Astrocyte (in vitro differentiated cells and primary cell): ENCODE measurements at regions not wholly inside any gene's neighbourhood (a gene's known extent, or its start where the extent isn't known, plus 50 kb on each side); places are given as distances from the start of the nearest gene placed in this dataset.
A peak's percentile ranks its signal among the peaks of the same experiment; 100 is the strongest.

ENCODE experiments used
- DNase-seq: peaks from one replicate; pipeline ENCODE4 v3.0.0-alpha.2; 2010; ENCODE audit warnings: low read depth
- FAIRE-seq: peaks from 2 replicates; lab custom pipeline; 2011; peaks lifted over from hg19 to GRCh38; lab: Jason Lieb, UNC
- H2AFZ ChIP-seq: 2 replicates; pipeline ENCODE4 v1.6.0; 2012; ENCODE audit warnings: low read depth, low read length, inconsistent platforms
- H3K27ac ChIP-seq: 2 replicates; pipeline ENCODE4 v1.5.1; 2011; ENCODE audit warnings: low read depth, low read length, inconsistent platforms
- H3K27me3 ChIP-seq: 2 replicates; pipeline ENCODE4 v1.6.0; 2011; ENCODE audit warnings: low read length, inconsistent platforms; ENCODE audit not compliant: insufficient read depth
- H3K36me3 ChIP-seq: 2 replicates; pipeline ENCODE4 v1.5.1; 2011; ENCODE audit warnings: low read length, inconsistent platforms; ENCODE audit not compliant: insufficient read depth
- H3K4me1 ChIP-seq: 2 replicates; pipeline ENCODE4 v1.5.1; 2011; ENCODE audit warnings: low read length, inconsistent platforms; ENCODE audit not compliant: insufficient read depth
- H3K4me2 ChIP-seq: 2 replicates; pipeline ENCODE4 v1.6.0; 2012; ENCODE audit warnings: low read length, inconsistent platforms
- H3K4me3 ChIP-seq: 2 replicates; pipeline ENCODE4 v1.5.1; 2011; ENCODE audit warnings: low read depth, mild to moderate bottlenecking, low read length, inconsistent platforms; ENCODE audit not compliant: insufficient read depth
- H3K79me2 ChIP-seq: 2 replicates; pipeline ENCODE4 v1.6.0; 2012; ENCODE audit warnings: mild to moderate bottlenecking, low read length, inconsistent platforms; ENCODE audit not compliant: insufficient read depth
- H3K9ac ChIP-seq: 2 replicates; pipeline ENCODE4 v1.6.0; 2012; ENCODE audit warnings: mild to moderate bottlenecking, low read length, inconsistent platforms
- H3K9me3 ChIP-seq: 2 replicates; pipeline ENCODE4 v1.5.1; 2012; ENCODE audit warnings: low read depth, mild to moderate bottlenecking, low read length, inconsistent platforms; ENCODE audit not compliant: insufficient read depth
- H4K20me1 ChIP-seq: 2 replicates; pipeline ENCODE4 v1.6.0; 2012; ENCODE audit warnings: low read length, inconsistent platforms; ENCODE audit not compliant: insufficient read depth
- H3K27ac Mint-ChIP-seq: one replicate; pipeline ENCODE4 v1.8.0; 2021; ENCODE audit warnings: mild to moderate bottlenecking, mixed read lengths; ENCODE audit not compliant: unreplicated experiment
- H3K27me3 Mint-ChIP-seq: one replicate; pipeline ENCODE4 v1.8.0; 2021; ENCODE audit warnings: low read depth, mixed read lengths; ENCODE audit not compliant: unreplicated experiment
- H3K36me3 Mint-ChIP-seq: one replicate; pipeline ENCODE4 v1.8.0; 2021; ENCODE audit warnings: low read depth, mixed read lengths; ENCODE audit not compliant: unreplicated experiment
- H3K4me1 Mint-ChIP-seq: one replicate; pipeline ENCODE4 v1.8.0; 2021; ENCODE audit warnings: low read depth, mixed read lengths; ENCODE audit not compliant: unreplicated experiment
- H3K4me3 Mint-ChIP-seq: one replicate; pipeline ENCODE4 v1.8.0; 2021; ENCODE audit warnings: mild to moderate bottlenecking, moderate library complexity, mixed read lengths; ENCODE audit not compliant: unreplicated experiment
- H3K9me3 Mint-ChIP-seq: one replicate; pipeline ENCODE4 v1.8.0; 2021; ENCODE audit warnings: mild to moderate bottlenecking, mixed read lengths; ENCODE audit not compliant: unreplicated experiment
- EZH2 ChIP-seq: IDR thresholded peaks from 2 replicates; pipeline ENCODE4 v1.6.1; 2012; ENCODE audit warnings: mild to moderate bottlenecking, low read length, inconsistent platforms; ENCODE audit not compliant: insufficient read depth
- TF ChIP-seq, protein P1 (sequence below): IDR thresholded peaks from 2 replicates; pipeline ENCODE4 v1.5.1; 2011; ENCODE audit warnings: low read depth, mild to moderate bottlenecking, inconsistent platforms, low read length, moderate library complexity; ENCODE audit not compliant: insufficient read depth

DNA sequence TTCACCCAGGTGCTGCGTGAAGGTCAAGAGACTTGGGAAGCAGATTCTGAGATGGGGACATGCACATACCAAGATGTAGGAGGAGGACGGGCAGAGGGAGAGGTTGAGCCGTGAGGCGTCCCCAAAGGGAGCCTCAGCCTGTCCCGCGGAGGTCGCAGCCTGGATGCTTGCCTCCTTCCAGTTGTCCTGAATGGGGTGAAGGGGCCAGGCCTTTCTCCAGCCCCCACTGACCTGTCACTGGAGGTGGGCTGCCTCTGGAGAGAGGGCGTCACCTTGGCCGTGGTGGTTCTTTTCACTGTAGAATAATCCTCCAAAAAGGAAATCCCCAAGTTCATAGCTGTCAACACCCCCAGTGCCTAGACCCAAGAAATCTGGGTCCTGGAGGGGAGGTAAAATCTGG lies 283.0 kb upstream of the VSTM2A start:
- Mint-ChIP-seq H3K9me3 (peaks cover 2% of the 10 kb centered on the region), H3K4me3 (no peak overlapping the region), H3K36me3 (no peaks in the 10 kb centered on the region), H3K27ac (no peak overlapping the region), H3K4me1 (peaks cover 9% of the 10 kb centered on the region), H3K27me3 (no peaks in the 10 kb centered on the region)
- TF ChIP-seq EZH2: no peak
- TF ChIP-seq, protein P1, sequence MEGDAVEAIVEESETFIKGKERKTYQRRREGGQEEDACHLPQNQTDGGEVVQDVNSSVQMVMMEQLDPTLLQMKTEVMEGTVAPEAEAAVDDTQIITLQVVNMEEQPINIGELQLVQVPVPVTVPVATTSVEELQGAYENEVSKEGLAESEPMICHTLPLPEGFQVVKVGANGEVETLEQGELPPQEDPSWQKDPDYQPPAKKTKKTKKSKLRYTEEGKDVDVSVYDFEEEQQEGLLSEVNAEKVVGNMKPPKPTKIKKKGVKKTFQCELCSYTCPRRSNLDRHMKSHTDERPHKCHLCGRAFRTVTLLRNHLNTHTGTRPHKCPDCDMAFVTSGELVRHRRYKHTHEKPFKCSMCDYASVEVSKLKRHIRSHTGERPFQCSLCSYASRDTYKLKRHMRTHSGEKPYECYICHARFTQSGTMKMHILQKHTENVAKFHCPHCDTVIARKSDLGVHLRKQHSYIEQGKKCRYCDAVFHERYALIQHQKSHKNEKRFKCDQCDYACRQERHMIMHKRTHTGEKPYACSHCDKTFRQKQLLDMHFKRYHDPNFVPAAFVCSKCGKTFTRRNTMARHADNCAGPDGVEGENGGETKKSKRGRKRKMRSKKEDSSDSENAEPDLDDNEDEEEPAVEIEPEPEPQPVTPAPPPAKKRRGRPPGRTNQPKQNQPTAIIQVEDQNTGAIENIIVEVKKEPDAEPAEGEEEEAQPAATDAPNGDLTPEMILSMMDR: no peak
- Histone ChIP-seq H3K27ac (no peak overlapping the region), H3K27me3 (no peaks in the 10 kb centered on the region), H3K36me3 (no peaks in the 10 kb centered on the region), H3K4me3 (no peak overlapping the region), H2AFZ (no peak overlapping the region), H3K9me3 (no peaks in the 10 kb centered on the region), H3K79me2 (no peaks in the 10 kb centered on the region), H3K4me1 (no peaks in the 10 kb centered on the region), H3K4me2 (no peak overlapping the region), H4K20me1 (no peaks in the 10 kb centered on the region), H3K9ac (no peak overlapping the region)
- FAIRE-seq (no peak), DNase-seq (no peak)

DNA sequence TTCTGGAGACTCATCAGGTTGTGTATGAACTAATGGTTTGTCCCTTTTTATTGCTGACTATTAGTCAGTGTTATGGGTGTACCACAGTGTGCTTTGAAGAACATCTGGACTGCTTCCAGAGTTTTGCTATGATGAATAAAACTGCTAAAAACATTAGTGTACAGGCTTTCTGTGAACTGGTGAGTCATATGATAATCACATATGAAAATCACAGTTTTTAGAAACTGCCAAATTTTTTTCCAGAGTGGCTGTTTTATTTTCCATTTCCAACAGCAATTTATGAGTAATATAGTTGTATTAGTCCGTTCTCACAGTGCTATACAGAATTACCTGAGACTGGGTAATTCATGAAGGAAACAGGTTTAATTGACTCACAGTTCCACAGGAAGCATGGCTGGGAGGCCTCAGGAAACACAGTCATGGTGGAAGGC lies 281.2 kb upstream of the VSTM2A start:
- Mint-ChIP-seq H3K27ac (peak overlapping the region; percentile 1), H3K27me3 (peaks cover 2% of the 10 kb centered on the region), H3K36me3 (no peaks in the 10 kb centered on the region), H3K4me1 (peaks cover 9% of the 10 kb centered on the region), H3K9me3 (peaks cover 2% of the 10 kb centered on the region), H3K4me3 (no peak overlapping the region)
- no peak for TF ChIP-seq EZH2
- TF ChIP-seq, protein P1: no peak
- Histone ChIP-seq H3K79me2 (no peaks in the 10 kb centered on the region), H4K20me1 (no peaks in the 10 kb centered on the region), H3K4me2 (no peak overlapping the region), H3K4me1 (no peaks in the 10 kb centered on the region), H3K36me3 (no peaks in the 10 kb centered on the region), H3K27ac (no peak overlapping the region), H3K27me3 (no peaks in the 10 kb centered on the region), H3K9ac (no peak overlapping the region), H3K4me3 (no peak overlapping the region), H2AFZ (no peak overlapping the region), H3K9me3 (no peaks in the 10 kb centered on the region)
- DNase-seq (peak; percentile 2), FAIRE-seq (no peak)

DNA sequence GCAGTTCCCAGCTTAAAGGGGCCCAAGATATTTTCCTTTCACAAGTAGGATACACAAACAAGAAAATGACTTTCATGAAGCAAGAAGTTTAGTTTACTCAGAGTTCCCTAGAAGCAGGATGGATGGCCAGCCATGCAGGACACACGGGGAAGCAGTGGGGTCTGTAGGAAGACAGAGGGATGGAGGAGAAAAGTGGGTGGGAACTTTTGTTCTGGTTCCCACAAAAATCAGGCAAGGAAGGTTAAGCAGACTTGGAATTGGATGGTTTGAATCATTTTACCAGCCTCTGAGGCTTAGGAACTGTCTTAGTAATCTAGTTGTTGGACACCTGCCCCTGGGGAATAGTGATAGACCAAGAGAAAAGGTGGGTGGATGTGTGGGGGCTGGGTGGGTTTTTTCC lies 263.3 kb upstream of the VSTM2A start:
- no peaks in the 10 kb centered on the region for H3K36me3 ChIP-seq
- no peaks in the 10 kb centered on the region for H3K27me3 ChIP-seq
- peaks cover 8% of the 10 kb centered on the region for H3K27me3 Mint-ChIP-seq
- TF ChIP-seq, protein P1: no peak
- no peak for TF ChIP-seq EZH2
- DNase-seq: no peak
- no peak for FAIRE-seq
- no peak overlapping the region for H3K27ac ChIP-seq
- no peaks in the 10 kb centered on the region for H3K79me2 ChIP-seq
- H3K4me1 ChIP-seq: no peaks in the 10 kb centered on the region
- no peak overlapping the region for H3K27ac Mint-ChIP-seq
- H3K4me3 ChIP-seq: no peak overlapping the region
- H3K4me2 ChIP-seq: no peak overlapping the region
- peaks cover 2% of the 10 kb centered on the region for H3K36me3 Mint-ChIP-seq
- H3K9ac ChIP-seq: no peak overlapping the region
- no peak overlapping the region for H2AFZ ChIP-seq
- H3K9me3 Mint-ChIP-seq: peaks cover 5% of the 10 kb centered on the region
- H4K20me1 ChIP-seq: no peaks in the 10 kb centered on the region
- no peak overlapping the region for H3K4me3 Mint-ChIP-seq
- no peaks in the 10 kb centered on the region for H3K4me1 Mint-ChIP-seq
- H3K9me3 ChIP-seq: peaks cover 3% of the 10 kb centered on the region
